NCI-H128 (cell line): ENCODE measurements at regions not wholly inside any gene's neighbourhood (a gene's known extent, or its start where the extent isn't known, plus 50 kb on each side); places are given as distances from the start of the nearest gene placed in this dataset.

Experiments used
- DNase-seq: peaks from one replicate; lab custom pipeline; 2025; ENCODE audit not compliant: unreplicated experiment; lab: John Stamatoyannopoulos, UW

GRCh38 chr1:56229186-56229585 is 350.2 kb downstream of the PLPP3 start:
- no peak for DNase-seq

- no peak for DNase-seq
Measured at GRCh38 chr1:56227886-56228285, 351.5 kb downstream of the PLPP3 start.

GRCh38 chr1:56227401-56227800 is 352.0 kb downstream of the PLPP3 start:
- DNase-seq: no peak

- no peak for DNase-seq
Measured at GRCh38 chr1:56225964-56226815, 353.2 kb downstream of the PLPP3 start.

- no peak for DNase-seq
Measured at GRCh38 chr1:56223968-56224367, 355.4 kb downstream of the PLPP3 start.

GRCh38 chr1:56222914-56223540 is 356.3 kb downstream of the PLPP3 start:
- no peak for DNase-seq

GRCh38 chr1:56220021-56220420 is 359.3 kb downstream of the PLPP3 start:
- DNase-seq: no peak

- DNase-seq: no peak
Measured at GRCh38 chr1:56218023-56218422, 361.3 kb downstream of the PLPP3 start.

- no peak for DNase-seq
Measured at GRCh38 chr1:56216218-56216617, 363.1 kb downstream of the PLPP3 start.

- DNase-seq: no peak
Measured at GRCh38 chr1:56215771-56216170, 363.6 kb downstream of the PLPP3 start.

- no peak for DNase-seq
Measured at GRCh38 chr1:56215086-56215485, 364.3 kb downstream of the PLPP3 start.

GRCh38 chr1:56213068-56213467 is 366.3 kb downstream of the PLPP3 start:
- no peak for DNase-seq

GRCh38 chr1:56212143-56212542 is 367.2 kb downstream of the PLPP3 start:
- no peak for DNase-seq

GRCh38 chr1:56206391-56206790 is 373.0 kb downstream of the PLPP3 start:
- no peak for DNase-seq

GRCh38 chr1:56204206-56204605 is 375.2 kb downstream of the PLPP3 start:
- no peak for DNase-seq

GRCh38 chr1:56202796-56203492 is 376.4 kb downstream of the PLPP3 start:
- DNase-seq: no peak

GRCh38 chr1:56202186-56202585 is 377.2 kb downstream of the PLPP3 start:
- DNase-seq: no peak

GRCh38 chr1:56200896-56201295 is 378.5 kb downstream of the PLPP3 start:
- DNase-seq: no peak

GRCh38 chr1:56200442-56200841 is 378.9 kb downstream of the PLPP3 start:
- DNase-seq: no peak

- DNase-seq: no peak
Measured at GRCh38 chr1:56199956-56200355, 379.4 kb downstream of the PLPP3 start.

- no peak for DNase-seq
Measured at GRCh38 chr1:56199061-56199460, 380.3 kb downstream of the PLPP3 start.

GRCh38 chr1:56197946-56198345 is 381.4 kb downstream of the PLPP3 start:
- DNase-seq: no peak
